ENCODE measurements at regions not wholly inside any gene's neighbourhood (a gene's known extent, or its start where the extent isn't known, plus 50 kb on each side); places are given as distances from the start of the nearest gene placed in this dataset.
A peak's percentile ranks its signal among the peaks of the same experiment; 100 is the strongest.
"Not testable (repeated sequence)": the region's sequence is repeated elsewhere in the genome, so short reads cannot be mapped to it uniquely, and the experiment has no call there.

- no peak for DNase-seq
Observed at GRCh38 chr9:74102702-74103101, 394.4 kb upstream of the RORB start.

- no peak for DNase-seq
Observed at GRCh38 chr9:74107692-74108091, 389.4 kb upstream of the RORB start.

DNA sequence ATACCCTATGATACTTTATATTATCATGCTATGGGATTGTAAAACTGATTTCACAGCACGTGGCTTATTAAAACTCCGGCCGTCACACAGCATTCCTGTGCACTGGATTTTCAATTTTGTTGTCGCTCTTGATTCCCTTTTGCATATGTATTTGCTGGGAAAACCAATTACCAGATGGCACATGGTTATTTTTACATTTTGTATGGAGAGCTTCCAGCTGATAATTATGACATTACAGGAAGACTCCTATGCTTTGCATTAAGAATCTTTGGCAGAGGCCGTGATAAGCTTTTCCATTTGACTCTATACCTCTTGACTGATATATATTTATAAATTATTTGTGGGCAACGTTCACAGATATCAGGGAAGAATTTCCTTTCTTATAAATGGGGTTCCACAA is 381.2 kb upstream of the RORB start:
- DNase-seq, result no peak

DNA sequence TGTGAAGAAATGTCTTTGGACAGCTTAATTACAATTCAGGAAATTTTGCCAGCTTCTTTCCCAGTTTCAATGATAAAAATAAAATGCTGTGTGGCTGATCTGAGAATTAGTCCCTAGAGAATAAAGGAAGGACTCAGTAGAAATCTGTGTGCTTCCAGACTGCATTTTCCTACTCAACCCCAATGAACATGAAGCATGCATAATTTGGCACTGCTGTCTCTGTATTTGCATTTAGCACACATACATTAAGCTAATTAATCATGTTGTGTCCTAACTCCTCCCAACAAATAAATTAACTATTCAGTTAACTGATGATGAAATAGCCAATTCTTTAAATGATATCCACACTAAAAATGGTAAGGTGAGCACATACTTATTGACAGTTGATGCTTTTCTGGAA is 380.0 kb upstream of the RORB start:
- no peak for DNase-seq

- DNase-seq, result no peak
Observed at GRCh38 chr9:74117731-74118130, 379.4 kb upstream of the RORB start.

DNA sequence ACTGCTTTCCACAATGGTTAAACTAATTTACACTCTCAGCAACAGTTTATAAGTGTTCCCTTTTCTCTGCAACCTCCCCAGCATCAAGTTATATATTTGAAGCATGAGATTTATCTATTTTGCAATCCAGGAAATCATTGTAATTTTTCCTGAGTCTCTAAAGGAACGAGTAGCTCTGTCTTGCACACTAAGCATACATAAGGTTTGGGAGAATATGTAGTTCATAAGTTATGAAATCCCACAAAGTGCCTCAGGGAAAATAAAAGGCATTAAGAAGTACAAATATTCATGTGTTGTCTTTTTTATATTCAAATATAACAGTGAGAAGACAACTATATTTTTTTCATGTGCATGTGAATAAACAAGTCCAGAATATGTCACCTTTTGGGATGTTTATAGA is 377.1 kb upstream of the RORB start:
- no peak for DNase-seq

GRCh38 chr9:74120470-74120869 is 376.7 kb upstream of the RORB start:
- DNase-seq, result no peak

GRCh38 chr9:74122216-74122615 is 374.9 kb upstream of the RORB start:
- no peak for DNase-seq

GRCh38 chr9:74122661-74123060 is 374.5 kb upstream of the RORB start:
- no peak for DNase-seq

- no peak for DNase-seq
Observed at GRCh38 chr9:74125941-74126340, 371.2 kb upstream of the RORB start.

GRCh38 chr9:74132986-74133385 is 364.1 kb upstream of the RORB start:
- DNase-seq, result peak in 2 of 3 experiments; percentile 5 to 28

- DNase-seq, result no peak
Observed at GRCh38 chr9:74133921-74134320, 363.2 kb upstream of the RORB start.

DNA sequence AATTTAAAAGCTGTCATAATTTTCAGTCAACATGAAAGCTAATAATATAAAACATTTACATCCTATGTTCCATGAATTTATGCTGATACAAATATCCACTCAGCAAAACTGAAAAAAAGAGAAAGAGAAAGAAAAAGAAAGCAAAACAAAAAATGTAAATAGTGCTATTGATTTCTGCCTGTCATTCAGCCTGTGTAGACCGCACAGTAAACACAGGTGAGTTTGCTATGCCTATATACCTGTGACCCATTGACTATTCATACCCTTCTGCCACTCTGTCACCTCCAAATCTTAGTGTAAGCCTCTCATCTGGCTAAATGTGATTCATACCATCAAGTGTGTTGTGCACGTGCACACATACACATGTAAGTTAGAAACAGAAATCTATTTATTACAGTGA is 359.0 kb upstream of the RORB start:
- no peak for DNase-seq

- no peak for DNase-seq
Observed at GRCh38 chr9:74140141-74140540, 357.0 kb upstream of the RORB start.

DNA sequence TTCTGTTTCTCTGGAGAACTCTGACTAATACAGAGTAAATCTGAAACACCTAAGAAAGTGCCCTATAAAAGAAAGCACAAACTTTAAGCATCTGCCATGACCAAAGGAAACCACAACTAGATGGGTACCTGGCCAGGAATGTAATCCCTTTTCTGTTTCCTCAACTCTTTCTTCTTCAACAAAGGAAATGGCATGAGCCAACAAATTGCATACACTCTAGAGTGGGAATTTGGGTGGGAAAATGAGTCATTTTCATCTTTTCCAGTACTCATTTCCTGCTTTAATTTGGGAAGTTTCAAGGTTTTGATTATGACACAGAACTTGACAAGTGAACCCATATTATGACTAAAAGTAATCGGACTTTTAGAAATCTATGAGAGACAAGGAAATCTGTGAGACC is 349.2 kb upstream of the RORB start:
- DNase-seq, result no peak

DNA sequence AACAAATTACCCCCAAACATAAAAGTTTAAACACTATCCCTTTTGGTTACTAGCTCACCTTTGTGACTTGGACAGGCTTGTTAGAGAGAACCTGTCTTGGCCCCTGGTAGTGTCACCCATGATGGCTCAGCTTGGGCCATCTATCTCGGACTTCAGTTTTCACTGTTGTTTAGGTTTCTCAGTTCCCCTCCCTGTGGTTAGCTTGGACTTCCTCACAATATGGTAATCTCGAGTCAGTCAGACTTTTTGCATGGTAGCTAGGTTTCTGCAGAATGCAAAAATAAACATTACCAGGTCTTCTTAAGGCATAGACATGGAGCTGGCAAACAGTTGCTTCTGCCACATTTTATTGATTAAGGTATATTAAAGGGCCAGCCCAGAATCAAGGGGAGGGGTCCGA is 324.3 kb upstream of the RORB start:
- no peak for DNase-seq

DNA sequence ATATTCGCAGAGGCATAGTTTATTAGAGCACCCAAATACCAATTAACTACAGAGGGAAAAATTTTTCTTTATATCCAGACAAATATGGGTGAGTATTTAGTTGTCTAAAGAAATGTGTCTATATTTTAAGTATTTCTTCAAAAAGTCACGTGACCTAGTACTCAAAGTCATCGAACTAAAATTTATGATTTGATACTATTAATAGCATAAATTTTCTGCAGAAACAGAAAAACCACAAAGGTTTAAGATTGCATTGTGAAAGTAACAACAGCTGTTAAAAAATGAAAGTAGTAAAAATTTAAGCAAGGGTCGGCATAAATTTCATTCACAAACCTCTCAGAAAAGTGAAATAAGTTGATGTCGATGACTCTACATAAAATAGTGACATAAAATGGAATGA is 323.9 kb upstream of the RORB start:
- no peak for DNase-seq

GRCh38 chr9:74197771-74198170 is 299.4 kb upstream of the RORB start:
- DNase-seq, result not testable (repeated sequence)

DNA sequence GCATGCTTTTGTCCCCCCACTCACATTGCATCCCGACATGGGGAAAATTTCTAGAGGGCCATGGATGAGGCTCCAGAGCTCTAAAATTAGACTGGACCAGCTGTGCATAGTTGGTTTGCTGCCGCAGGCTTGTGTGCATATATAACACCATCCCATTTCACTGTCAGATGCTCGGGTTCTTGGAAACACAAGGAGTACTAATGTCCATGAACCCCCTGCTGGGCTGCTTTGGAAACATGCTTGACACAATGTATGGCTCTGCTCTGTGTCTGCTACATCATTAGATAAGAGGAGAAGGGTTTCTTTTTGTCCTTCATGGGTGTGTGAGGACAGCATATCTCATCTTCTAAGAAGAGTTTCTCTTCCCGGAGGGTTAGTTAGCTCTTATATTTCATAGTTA is 292.1 kb upstream of the RORB start:
- DNase-seq, result peak in 1 of 3 experiments; percentile 12

DNA sequence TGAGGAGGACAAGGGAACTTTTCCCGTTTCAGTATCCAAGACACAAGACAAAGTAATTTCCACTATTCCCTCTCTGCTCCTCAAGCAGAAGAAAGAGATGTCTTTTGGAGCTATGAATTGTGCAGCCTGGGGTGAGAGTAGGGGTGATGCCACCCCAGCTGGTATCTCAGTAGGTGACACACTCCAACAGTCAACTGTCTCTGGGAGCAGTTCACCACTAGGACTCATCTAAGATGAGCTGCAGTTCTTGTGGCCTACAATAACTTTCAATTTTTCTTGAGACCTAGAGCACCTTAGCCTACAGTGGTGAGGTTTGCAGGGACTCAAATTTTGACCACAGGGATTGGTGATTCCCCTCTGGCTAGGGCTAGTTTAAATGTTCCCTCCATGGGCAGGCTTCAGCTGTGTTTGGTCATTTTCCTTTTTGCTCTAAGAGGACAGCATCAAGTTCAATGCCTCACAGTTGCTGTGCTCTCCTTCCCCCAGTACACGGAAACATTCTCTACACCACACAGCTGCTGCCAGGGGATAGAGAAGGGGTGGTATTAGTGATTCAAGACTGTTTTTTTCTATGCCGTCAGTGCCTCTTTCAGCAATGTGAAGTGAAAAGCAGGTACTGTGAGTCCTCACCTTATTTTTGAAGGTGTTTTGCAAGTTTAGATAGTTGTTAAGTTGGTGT is 278.6 kb upstream of the RORB start:
- no peak for DNase-seq

DNA sequence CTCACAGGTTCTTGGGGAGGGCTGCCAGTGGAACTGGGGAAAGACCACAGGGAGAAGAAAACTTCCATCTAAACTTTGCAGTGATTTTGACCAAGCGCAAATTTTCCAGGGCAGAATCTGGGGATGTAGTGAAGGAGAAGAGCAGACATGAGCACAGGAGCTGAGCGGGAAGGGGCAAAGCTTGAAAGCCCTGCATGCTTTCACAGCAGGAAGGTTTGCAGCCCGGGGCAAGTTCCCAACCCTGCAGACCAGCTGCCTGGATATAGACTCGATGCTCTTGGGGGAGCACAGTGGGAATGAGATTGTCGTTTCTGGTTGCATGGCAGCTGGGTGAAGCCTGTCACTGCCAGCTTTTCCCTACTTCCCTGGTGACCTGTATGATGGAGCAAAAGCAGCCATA is 276.8 kb upstream of the RORB start:
- DNase-seq, result no peak

DNA sequence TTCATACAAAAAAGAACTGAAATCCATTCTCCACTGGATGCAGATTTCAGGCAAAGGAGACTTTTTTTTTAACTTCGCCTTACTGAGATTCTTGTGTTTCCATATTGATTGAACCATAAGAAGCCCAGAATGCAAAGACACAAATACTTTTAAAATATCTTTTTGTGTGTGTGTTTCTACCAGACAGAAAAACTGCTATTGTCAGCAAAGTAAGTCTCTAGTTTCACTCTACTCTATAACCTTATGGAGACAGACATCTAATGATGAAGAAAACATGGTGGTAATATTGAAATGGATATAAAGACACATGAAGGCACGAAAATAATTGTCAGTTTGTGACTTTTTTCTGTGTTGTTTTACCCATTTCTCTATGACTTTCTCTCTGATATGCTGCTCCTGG is 260.3 kb upstream of the RORB start:
- no peak for DNase-seq

DNA sequence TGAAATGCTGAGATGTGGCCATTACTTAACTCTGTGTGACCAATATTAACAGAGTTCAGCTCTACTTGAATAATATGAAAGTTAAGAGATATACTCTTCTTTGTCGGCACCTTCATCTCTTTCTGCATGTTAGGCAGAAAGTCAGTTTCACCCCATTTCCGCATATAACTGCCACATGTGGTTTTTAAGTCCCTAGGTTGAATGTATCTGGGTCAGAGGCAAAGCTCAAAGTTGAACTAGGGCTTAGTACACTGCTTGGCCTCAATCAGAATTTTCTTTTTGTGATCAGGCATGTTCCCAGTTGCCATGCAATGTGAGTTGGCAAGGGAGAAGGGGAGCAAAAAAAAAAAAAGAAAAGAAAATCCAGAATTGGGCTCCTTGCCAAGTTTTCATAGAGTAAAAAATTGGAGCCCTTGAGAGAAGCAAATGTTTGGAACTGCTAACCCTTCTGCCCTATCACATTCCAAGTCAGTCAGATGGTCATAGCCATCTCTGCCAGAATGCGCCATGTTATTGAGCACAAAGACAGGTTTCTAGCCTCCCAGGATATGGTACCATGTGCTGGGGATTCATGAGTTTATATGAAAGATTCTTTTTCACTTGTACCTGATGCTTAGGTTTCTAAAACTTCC is 251.2 kb upstream of the RORB start:
- DNase-seq, result no peak

DNA sequence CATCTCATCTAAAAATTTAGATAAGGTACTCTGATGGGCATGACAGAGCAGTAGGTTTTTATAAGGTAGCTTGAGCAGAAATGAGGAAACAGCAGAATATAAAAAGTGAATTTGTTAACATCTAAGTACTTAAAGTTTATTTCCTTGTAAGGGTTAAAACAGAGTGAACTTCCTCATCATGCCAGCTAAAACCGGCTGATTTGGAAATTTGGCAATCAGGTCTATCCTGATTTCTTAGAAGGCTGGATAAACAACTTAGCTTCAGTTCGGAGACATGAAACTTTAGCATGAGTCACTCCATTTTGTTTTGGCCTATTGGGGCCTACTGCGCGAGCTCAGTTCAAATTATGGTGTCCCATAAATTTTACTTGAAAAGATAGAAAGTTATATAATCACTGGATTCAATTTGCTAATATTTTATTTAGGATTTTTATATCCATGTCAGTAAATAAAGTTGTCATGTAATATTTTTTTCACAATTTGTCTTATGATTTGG is 241.6 kb upstream of the RORB start:
- no peak for DNase-seq

All from NCI-H1417 (cell line).